GM23338 (cell line): ENCODE measurements at regions not wholly inside any gene's neighbourhood (a gene's known extent, or its start where the extent isn't known, plus 50 kb on each side); places are given as distances from the start of the nearest gene placed in this dataset.

Experiments
- NANOG ChIP-seq: IDR thresholded peaks from 2 replicates; pipeline ENCODE4 v1.6.1; 2016; ENCODE audit warnings: antibody characterized with exemption, borderline replicate concordance
- POLR2AphosphoS5 ChIP-seq: IDR thresholded peaks from 2 replicates; pipeline ENCODE4 v1.6.1; 2016; ENCODE audit warnings: antibody characterized with exemption, low read depth
- TF ChIP-seq, protein P1 (sequence below), 2 experiments: fragments of 200-600 bp in 1 of 2; sonication (generic) in 1 of 2; conservative IDR thresholded peaks; 2 replicates each; pipeline versions ENCODE4 v1.5.1 to v1.6.1; 2016 to 2017; ENCODE audit warnings: antibody characterized with exemption in 2 of 2, low read depth in 2 of 2, mild to moderate bottlenecking in 2 of 2, moderate library complexity in 1 of 2
- TF ChIP-seq, protein P2 (sequence below): IDR thresholded peaks from one replicate; pipeline ENCODE4 v1.6.1; 2018; ENCODE audit warnings: antibody characterized with exemption; ENCODE audit not compliant: unreplicated experiment

DNA sequence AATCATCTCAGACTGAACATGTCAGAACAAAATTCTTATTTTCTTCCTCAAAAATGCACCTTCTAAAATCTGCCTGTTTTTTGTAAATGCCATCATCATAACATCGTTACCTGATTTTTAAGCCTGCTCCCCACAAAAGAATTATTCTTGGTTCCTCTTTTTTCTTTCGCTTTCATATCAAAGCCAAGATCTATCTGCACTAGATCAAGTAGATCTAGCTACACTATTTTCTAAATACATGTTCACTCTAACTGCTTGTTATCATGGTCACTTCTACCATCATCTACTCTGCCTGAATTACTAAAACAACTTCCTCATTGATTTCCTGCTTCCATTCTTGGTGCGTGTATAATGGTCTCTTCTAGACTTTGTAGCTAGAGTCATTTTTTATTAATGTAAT, 217.7 kb downstream of the ARPP21 start:
- TF ChIP-seq, protein P1, sequence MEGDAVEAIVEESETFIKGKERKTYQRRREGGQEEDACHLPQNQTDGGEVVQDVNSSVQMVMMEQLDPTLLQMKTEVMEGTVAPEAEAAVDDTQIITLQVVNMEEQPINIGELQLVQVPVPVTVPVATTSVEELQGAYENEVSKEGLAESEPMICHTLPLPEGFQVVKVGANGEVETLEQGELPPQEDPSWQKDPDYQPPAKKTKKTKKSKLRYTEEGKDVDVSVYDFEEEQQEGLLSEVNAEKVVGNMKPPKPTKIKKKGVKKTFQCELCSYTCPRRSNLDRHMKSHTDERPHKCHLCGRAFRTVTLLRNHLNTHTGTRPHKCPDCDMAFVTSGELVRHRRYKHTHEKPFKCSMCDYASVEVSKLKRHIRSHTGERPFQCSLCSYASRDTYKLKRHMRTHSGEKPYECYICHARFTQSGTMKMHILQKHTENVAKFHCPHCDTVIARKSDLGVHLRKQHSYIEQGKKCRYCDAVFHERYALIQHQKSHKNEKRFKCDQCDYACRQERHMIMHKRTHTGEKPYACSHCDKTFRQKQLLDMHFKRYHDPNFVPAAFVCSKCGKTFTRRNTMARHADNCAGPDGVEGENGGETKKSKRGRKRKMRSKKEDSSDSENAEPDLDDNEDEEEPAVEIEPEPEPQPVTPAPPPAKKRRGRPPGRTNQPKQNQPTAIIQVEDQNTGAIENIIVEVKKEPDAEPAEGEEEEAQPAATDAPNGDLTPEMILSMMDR (conservative IDR thresholded peaks at IDR 0.05; ENCODE audit: low read depth in 2 of 2), result no peak
- TF ChIP-seq POLR2AphosphoS5 (no peak), NANOG (no peak)
- TF ChIP-seq, protein P2, sequence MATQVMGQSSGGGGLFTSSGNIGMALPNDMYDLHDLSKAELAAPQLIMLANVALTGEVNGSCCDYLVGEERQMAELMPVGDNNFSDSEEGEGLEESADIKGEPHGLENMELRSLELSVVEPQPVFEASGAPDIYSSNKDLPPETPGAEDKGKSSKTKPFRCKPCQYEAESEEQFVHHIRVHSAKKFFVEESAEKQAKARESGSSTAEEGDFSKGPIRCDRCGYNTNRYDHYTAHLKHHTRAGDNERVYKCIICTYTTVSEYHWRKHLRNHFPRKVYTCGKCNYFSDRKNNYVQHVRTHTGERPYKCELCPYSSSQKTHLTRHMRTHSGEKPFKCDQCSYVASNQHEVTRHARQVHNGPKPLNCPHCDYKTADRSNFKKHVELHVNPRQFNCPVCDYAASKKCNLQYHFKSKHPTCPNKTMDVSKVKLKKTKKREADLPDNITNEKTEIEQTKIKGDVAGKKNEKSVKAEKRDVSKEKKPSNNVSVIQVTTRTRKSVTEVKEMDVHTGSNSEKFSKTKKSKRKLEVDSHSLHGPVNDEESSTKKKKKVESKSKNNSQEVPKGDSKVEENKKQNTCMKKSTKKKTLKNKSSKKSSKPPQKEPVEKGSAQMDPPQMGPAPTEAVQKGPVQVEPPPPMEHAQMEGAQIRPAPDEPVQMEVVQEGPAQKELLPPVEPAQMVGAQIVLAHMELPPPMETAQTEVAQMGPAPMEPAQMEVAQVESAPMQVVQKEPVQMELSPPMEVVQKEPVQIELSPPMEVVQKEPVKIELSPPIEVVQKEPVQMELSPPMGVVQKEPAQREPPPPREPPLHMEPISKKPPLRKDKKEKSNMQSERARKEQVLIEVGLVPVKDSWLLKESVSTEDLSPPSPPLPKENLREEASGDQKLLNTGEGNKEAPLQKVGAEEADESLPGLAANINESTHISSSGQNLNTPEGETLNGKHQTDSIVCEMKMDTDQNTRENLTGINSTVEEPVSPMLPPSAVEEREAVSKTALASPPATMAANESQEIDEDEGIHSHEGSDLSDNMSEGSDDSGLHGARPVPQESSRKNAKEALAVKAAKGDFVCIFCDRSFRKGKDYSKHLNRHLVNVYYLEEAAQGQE, result no peak
